HG02885 (cell line): ENCODE measurements at regions not wholly inside any gene's neighbourhood (a gene's known extent, or its start where the extent isn't known, plus 50 kb on each side); places are given as distances from the start of the nearest gene placed in this dataset.
"Not testable (repeated sequence)": the region's sequence is repeated elsewhere in the genome, so short reads cannot be mapped to it uniquely, and the experiment has no call there.

ENCODE experiments used
- ATAC-seq: cut with Tn5 transposase; IDR thresholded peaks from one replicate; pipeline ENCODE4 v1.9.1; 2021; ENCODE audit warnings: mild to moderate bottlenecking; ENCODE audit not compliant: unreplicated experiment, poor library complexity

DNA sequence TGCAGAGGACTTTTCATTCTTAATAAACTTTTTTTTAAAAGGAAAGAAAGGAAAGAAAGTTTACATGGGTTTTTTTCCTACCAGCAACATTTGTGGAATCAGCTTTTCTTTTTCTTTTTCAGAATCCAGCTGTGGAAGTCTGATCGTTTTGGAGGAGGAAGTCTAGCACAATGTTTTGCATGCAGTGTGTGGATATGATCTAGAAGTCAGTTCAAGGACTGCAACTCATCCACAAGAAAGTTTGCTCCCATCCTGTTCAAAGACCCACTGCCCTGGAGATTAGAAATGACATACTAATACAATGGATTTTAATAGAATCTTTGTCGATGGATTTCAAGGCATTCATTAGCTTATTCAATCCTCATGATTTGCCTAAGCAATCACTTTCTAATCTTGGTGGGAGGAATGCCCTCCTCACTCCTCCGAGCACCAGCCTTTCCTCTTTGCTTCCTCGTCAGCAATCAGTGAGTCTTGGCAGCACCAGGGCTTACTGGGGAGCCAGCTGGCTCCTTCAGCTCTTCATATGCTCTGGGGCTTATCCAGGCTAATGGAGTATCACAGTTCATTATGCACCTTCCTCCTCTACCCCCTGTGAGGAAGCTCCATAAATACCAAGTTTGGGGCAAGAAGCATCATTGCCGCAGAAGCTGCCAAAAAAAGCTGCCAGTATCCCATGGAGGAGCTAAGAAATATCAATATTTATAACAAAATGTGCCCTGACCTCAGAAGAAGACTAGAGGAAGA, 392.3 kb upstream of the PKN2 start:
- no peak for ATAC-seq

DNA sequence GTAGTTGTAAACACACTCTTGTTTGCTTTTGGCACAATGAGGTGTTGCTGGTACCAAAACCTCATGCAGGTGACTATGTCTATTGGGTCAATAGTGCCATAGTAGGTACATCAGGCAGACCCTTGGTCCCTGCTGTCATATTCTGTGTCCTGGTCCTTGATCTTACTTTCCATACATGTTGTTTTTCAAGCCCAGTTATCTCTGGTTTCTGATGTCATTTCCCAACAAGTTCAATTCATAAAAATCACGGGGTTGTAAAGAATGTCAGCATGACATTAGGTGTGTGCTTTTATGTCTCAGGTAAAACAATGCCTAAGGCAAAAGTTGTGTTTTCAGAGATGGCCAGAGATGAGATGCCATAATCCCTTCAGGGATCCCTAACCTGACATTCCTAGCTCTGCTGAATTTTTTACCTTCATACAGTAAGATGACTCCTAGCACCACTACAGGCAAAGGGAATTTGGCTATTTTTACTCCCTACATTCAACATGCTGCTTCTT, 390.3 kb upstream of the PKN2 start:
- ATAC-seq: no peak

DNA sequence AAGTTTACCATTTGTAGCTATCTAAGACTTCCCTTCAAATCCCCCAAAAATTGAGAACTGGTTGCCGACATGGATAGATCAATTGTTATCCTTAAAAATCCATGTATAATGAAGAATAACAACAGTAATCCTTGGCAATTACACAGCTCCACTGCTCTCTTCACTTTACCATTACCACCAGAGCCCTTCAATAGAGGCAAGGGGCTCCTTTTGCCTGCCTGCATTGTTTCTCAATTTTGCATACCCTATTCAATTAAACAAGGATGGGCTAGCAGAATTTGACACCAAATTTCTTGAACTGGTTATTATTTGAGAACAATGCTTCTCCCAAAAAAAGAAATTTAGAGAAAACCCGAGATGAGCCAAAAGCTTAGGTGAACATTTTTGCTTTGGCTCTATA, 387.8 kb upstream of the PKN2 start:
- no peak for ATAC-seq

DNA sequence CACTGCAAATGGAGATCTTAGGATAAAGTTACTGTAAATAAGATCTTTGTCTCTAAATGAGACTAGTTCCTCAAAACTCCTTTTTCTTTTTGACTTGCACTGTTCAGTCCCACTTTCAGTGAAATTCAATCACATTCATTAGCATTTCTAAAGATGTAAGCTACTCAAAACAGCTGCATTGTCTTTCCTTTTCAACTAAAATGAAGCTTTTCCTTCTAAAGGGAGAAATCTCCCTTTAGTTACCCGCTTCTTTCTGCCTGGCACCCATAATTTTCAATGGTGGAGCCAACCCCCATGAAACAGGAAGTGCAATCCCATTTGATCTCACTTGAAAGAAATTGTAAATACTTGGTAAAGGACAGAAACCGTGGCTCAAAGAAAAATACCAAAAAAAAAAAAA, 387.4 kb upstream of the PKN2 start:
- no peak for ATAC-seq

DNA sequence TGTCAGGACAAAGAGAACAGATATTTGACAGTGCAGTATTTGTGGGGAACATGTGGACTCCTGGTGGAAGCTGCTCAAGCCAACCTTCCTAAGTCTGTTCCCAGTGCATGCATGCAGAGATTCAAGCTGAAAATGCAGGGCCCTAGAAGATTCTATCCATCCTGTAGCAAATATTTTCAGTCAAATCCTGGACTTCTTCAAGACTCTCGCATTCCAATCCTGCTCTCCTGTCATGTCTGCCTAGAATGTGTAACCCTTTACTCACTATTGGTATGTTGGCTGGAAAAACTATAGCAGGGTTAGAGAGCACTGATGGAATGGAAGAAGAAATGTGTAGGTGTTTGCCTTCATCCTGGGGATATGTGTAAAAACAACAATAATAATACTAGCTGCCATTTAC, 385.6 kb upstream of the PKN2 start:
- ATAC-seq: no peak

DNA sequence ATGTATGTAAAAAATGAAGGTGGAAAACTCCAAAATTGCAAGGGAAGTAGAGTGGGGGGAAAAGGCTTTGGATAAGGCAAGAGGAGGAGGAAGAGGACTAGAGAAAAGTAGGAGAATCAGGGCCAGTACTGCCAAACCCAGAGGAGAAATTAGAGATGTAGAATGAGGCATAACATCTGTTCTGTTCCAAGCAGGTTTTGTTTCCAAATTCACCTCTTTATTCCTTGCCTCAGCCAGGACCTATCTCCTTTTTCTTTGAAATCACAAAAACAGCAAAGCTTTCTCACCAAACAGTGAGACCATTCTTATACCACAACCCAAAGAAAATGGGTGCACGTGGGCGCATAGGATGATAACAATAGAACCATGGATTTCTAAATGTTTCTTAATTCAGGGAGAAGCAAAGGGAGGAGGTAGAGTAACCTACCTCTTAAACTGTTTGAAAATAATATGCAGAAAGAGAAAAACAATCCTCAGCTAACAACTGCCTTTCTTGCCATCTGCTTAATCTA, 383.3 kb upstream of the PKN2 start:
- no peak for ATAC-seq

DNA sequence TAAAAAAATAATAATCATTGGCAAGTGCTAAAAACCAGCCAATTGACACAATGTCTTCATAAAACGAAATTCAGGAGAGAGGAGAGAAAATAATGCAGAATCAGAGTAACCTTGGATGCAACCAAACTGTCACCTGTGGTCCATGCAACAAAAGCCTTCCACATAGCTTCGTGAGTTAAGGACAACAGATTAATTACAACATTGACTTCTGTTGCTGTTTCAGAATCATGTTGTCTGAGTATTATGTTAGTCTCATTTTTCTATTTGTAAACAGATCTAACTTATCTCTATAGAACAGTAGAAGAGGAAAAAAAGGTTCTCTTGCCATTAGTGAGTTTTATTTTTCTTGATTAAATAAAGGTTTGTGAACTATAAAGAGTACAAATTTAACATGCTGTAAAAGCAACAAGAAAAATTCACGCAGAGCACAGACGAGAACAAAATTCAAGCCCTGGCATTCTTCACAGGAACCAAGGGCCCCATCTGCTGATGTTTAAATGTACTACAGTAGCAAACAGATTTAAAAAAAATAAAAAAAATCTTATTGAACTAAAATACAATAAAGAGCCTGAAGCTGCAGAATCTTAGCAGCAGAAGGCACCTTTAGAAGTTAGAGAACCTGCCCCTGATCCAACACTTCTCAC, 381.1 kb upstream of the PKN2 start:
- no peak for ATAC-seq

DNA sequence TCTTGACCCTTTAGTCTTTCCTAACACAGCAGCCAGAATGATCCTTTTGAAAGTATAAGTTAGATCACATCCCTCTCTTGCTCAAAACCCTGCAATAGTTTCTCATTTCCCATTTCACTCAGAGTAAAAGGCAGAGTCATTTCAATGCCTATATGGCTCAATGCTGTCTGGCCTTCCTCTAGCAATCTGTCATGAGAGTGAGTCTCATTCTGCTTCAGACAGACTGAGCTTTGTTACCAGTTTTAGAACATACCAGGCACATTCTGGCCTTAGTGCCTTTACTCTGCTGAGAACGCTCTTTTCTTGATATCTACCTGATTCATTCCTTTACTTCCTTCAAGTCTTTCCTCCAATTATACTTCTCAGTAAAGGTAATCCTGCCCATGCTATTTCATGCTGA, 372.8 kb upstream of the PKN2 start:
- no peak for ATAC-seq

DNA sequence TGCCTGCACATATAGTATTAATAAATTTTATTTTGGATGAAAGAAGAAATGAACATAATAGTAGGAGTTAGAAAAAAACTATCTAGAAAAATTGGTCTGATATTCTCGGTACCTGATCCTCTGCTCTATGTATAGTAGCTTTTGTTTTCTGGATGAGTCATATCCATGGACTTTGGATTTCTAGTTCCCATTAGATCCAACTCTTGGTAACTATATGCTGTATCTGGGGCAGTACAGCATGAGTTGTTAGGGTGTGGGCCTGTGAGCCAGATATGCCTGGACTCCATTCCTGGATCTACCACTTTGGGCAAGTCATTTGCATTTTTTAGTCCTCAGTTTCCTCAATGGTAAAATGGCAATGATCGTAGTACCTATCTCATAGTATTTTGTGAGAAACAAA, 372.2 kb upstream of the PKN2 start:
- no peak for ATAC-seq

DNA sequence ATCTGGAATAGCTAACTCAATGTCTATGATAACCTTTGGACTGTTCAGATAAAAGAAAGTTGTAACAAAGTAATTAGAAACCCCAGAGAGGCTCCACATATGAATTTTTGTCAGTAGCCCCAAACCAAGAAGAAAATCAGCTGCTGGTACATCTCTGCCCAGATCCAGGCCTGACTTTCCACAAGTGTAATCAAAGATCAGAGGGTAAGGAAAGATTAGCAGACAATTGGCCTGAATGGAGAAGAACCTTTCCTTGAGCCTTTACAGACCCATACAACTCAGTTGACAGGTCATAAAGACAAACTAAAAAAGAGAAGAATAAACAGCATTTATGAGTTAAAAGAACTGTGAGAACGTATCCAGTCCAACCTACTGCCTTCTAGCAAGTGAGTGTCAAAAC, 366.7 kb upstream of the PKN2 start:
- ATAC-seq: no peak

DNA sequence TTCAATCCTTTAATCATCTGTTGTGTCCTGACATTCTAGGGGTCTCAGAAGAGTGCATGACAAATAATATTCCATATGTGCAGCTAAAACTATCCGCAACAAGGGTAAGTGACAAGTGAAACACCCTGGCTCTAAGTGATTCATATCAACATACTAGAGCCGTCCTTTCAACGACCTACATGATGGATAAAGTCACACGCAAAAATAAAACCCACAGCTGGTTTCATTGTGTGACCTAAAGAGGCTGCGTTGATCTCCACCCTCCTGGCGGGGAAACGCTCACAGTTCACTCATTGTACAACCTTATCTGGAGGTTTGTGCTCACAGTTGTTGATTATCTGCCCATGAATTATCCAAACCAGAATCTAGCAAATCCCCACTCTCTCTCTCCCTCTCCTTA, 365.3 kb upstream of the PKN2 start:
- ATAC-seq: no peak

DNA sequence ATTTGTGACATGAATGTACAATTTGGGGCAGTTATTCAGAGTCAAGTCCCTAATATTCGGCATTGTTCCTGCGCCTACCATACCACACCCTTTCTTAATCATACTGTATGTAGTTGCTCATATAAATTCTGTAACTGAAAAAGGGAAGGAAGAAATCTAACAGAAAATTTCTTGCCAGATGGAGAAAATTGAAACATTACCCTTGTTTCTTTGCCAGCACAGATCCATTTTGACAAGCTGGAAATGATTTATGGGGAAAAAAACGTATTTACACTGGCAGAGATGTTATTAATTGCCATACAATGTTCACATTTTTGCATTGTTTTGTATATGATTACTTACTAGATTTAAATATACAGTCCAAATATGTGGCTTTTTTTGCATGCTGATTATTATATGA, 363.8 kb upstream of the PKN2 start:
- no peak for ATAC-seq

DNA sequence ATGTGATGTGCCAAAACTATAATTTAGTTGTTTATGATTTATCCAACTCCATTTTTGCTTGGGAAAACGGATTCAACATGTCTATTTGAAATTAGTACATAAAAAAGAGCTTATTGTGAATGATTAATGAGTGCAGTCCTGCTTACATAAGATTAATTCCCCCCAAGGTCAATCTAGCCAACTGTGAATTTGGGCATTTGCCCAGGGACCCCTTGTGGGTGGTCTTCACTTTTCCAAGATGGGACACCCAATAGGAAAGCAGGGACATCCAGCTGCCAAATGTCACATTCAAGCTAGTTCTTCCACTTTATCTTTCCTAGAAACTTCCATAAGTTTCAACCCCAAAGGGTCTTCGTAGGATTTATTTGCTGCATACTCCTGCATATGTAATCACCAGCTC, 362.4 kb upstream of the PKN2 start:
- no peak for ATAC-seq

DNA sequence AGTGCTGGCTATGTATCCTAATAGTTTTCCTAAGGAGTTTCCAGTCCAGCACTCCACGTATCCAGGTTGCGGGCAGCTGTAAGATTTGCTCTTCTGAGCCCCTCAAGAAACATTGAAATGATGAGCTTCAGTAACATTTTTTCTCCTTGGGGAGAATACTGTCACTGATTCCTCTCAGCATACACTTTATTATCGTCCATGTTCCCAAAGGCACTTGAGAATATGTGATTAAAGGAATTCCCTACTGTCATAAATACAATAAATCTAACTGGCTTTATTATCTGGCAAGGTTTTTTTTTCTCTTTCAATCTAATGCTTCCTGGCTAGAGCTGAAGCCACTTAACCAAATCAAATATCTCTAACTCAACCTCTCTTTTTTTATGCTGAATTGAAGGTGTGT, 359.2 kb upstream of the PKN2 start:
- no peak for ATAC-seq

DNA sequence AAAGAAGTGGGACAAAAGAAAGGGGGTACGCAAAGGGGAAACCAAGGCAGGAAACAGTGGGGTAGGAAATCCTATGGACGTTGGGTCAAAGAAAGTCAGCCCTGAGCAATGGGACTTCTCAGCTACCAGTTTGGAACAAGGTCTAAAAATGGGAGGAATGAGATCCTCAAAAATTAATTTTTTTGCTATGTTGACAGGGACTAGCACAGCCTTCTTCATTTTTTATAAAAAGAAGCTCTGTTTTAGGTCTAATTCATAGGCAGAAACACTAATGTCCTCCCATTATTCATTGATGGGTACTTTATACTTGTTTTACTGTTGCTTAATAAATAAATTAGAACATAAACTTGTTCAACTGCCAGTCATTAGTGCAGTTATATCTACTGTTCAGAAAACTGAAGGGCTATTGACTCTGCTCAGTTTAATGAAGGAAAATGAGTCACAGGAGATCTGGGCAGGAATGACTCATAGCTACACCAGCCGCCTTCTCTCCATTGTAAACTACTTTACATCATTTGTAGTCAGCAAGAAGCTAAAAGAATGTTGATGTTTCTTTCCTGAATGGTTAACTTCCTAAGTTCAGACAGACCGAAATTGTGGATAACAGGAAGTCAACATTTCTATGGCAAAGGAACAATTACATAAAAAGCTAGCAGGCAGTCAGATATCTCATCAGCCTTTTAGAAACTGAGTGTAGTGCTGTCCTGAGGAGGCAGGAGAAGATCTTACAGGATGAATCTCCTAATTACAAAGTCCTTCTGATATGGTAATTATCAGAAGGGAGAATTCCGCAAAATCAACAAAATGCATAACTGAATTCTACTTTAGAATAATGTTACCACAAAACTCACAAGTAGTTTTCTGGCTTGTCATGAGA, 356.4 kb upstream of the PKN2 start:
- no peak for ATAC-seq

DNA sequence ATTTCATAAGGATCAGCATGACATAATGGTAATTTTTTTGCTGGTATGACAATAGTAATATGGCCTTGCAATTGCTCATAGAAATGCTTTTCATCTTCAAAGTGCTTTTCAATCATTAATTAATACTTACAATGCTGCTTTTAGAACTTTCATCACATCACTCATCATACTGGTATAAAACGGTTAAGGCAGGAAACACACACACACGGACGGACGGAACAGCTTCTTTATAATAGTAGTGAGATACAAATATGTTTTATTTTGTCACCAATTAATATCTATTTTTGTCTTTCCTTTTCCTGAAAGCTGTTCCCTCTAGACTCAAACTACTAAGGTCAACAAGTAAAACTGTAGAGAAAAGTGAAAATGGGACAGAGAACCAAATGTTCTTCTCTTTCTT, 353.9 kb upstream of the PKN2 start:
- no peak for ATAC-seq

DNA sequence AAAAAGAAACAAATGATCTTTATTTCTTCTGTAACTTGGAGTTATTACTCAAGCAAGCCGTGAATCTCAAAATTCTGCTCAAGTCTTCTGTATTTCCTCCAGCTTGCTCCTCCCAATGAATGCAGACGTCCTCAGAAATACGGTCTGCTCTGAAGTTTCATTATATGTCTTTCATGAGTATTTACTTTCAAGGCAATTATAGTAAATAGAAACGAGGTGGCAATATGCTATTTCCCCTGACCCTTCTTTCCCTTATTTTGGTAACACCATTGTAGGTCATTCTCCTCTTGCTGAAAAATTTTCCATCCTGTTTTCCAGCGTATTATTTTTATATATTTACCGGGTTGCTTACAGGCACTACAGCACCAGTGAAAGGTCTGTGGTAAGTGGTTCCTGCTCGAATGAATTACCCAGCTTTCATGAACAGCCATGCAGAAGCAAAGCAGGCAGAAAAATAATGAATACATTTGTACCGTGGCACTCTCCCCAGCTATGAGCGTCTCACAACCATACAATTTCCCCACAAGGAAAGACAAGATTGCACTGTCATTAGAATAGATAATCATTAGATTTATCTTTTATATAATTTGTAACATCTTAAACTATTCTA, 350.9 kb upstream of the PKN2 start:
- no peak for ATAC-seq

DNA sequence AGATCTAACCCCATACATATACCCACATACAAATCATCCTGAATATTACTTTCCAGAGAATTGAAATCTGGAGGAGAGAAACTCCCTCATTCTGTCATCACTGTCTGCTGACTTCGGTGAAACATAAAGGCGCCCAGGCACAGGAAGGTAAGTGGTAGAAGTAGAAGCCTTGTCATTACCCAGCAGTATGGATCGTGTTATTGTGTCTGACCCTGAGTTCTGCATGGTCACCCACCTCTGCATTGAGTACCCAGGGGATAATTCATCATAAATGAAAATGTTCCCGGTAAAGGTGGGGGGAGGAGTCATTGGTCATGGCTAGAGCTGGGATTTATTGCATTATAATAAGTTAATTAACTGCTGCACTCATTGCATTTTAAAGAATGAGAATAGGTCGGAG, 342.6 kb upstream of the PKN2 start:
- ATAC-seq: no peak

DNA sequence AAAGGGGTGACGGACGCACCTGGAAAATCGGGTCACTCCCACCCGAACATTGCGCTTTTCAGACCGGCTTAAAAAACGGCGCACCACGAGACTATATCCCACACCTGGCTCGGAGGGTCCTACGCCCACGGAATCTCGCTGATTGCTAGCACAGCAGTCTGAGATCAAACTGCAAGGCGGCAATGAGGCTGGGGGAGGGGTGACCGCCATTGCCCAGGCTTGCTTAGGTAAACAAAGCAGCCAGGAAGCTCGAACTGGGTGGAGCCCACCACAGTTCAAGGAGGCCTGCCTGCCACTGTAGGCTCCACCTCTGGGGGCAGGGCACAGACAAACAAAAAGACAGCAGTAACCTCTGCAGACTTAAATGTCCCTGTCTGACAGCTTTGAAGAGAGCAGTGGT, 342.0 kb upstream of the PKN2 start:
- ATAC-seq: not testable (repeated sequence)

DNA sequence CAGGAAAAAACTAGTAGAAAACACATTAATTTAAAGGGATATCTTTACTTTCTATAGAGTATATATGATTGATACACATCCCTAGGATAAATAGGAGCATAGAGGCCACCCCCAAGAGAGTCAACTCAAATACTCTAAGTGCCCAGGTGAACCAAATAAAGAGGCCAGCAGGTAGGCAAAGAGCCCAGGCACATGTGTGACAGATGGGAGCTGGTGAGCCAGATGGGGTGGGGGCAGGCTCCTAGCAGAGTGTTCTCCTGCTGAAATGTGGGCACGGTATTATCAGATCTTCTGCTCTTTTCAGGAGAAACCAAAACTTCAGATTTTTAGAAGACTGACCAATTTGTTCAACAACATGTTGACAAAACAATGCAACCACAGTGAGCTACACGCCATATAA, 333.4 kb upstream of the PKN2 start:
- ATAC-seq: no peak

DNA sequence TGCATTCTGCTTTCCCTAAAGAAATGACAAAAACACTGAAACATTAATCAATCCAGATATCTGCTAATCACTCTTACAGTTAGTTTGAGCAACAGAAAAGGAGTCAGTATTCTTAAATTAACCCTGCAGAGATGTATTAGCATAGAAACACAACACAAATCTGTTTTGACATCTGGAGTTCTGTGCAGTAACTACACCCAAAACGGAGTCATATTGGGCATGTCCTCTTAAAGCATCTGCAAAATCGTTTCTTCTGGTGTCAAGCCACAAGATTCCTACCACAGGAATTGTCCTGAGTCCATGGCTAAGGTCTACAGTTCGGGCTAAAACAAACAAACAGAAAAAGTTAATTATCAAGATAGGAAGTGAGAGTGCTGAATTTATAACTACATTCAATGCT, 332.1 kb upstream of the PKN2 start:
- no peak for ATAC-seq
